Endothelial cell of umbilical vein (primary cell): ENCODE measurements at regions not wholly inside any gene's neighbourhood (a gene's known extent, or its start where the extent isn't known, plus 50 kb on each side); places are given as distances from the start of the nearest gene placed in this dataset.

Source experiments
- BruUV-seq: library from RNA; stranded (reverse); fragments of 400-500 nt; replicated peaks from 2 replicates; lab custom pipeline; 2021; lab: Mats Ljungman, UMichigan
- CTCF ChIA-PET: fragments of 300-600, 350-600 bp; sonication (Branson Sonifier 250); formaldehyde crosslinking; loops from one replicate; lab custom pipeline; 2021; ENCODE audit warnings: antibody characterized with exemption, inconsistent platforms; lab: Charles Lee
- POLR2A ChIA-PET: fragments of 300-600, 350-600 bp; sonication (Branson Sonifier 250); formaldehyde crosslinking; loops from one replicate; lab custom pipeline; 2021; ENCODE audit warnings: antibody characterized with exemption, inconsistent platforms; lab: Charles Lee
- DNase-seq: peaks from one replicate; pipeline ENCODE4 v3.0.0-alpha.2; 2011; ENCODE audit warnings: low read depth, low spot score
- FAIRE-seq: peaks from 2 replicates; lab custom pipeline; 2011; peaks lifted over from hg19 to GRCh38; lab: Jason Lieb, UNC
- H2AFZ ChIP-seq: 2 replicates; pipeline ENCODE4 v1.6.0; 2012; ENCODE audit warnings: low read depth, low read length, control low read depth, inconsistent platforms
- H3K27ac ChIP-seq: 2 replicates; pipeline ENCODE4 v1.5.1; 2011; ENCODE audit warnings: low read depth, mild to moderate bottlenecking, control low read depth, low read length, moderate library complexity; ENCODE audit not compliant: insufficient read depth
- H3K27me3 ChIP-seq, 2 experiments: 2 replicates each; pipeline versions ENCODE4 v1.6.0 to v1.6.1; 2011; ENCODE audit warnings: low read length in 2 of 2, mixed read lengths in 1 of 2; ENCODE audit not compliant: control insufficient read depth in 2 of 2, insufficient read depth in 2 of 2
- H3K36me3 ChIP-seq, 2 experiments: 2 replicates in 1 of 2; 3 replicates in 1 of 2; pipeline ENCODE4 v1.5.1; 2011; ENCODE audit warnings: low read length in 2 of 2, mild to moderate bottlenecking in 1 of 2, moderate library complexity in 1 of 2; ENCODE audit not compliant: control insufficient read depth in 2 of 2, insufficient read depth in 2 of 2; ENCODE audit errors: extremely low read depth in 1 of 2
- H3K4me1 ChIP-seq: 3 replicates; pipeline ENCODE4 v1.5.1; 2011; ENCODE audit warnings: mild to moderate bottlenecking, low read length; ENCODE audit not compliant: control insufficient read depth, insufficient read depth; ENCODE audit errors: extremely low read depth
- H3K4me2 ChIP-seq: 2 replicates; pipeline ENCODE4 v1.6.1; 2011; ENCODE audit warnings: low read length, control low read depth, mixed read lengths; ENCODE audit not compliant: insufficient read depth
- H3K4me3 ChIP-seq, 3 experiments: fragments of 200-600 bp in 1 of 3; sonication (generic), shearing (Covaris generic) in 1 of 3; replicated peaks in 1 of 3; 2 replicates each; pipeline ENCODE4 v1.5.1; 2011 to 2016; ENCODE audit warnings: control low read depth in 3 of 3, low read length in 3 of 3, mild to moderate bottlenecking in 2 of 3, inconsistent platforms in 1 of 3, low read depth in 1 of 3, moderate library complexity in 1 of 3; ENCODE audit not compliant: insufficient read depth in 1 of 3
- H3K79me2 ChIP-seq: 2 replicates; pipeline ENCODE4 v1.6.0; 2012; ENCODE audit warnings: low read length, inconsistent platforms; ENCODE audit not compliant: control insufficient read depth, insufficient read depth
- H3K9ac ChIP-seq: replicated peaks from 2 replicates; pipeline ENCODE3; 2011; ENCODE audit warnings: low read length, control low read depth; ENCODE audit not compliant: insufficient read depth; ENCODE audit errors: extremely low read depth
- H3K9me1 ChIP-seq: replicated peaks from 3 replicates; pipeline ENCODE4 v1.6.0; 2011; ENCODE audit warnings: mild to moderate bottlenecking, low read length; ENCODE audit not compliant: control insufficient read depth, insufficient read depth; ENCODE audit errors: extremely low read depth
- H3K9me3 ChIP-seq: replicated peaks from 2 replicates; pipeline ENCODE4 v1.5.1; 2012; ENCODE audit warnings: low read length, inconsistent platforms; ENCODE audit not compliant: control insufficient read depth, insufficient read depth
- H4K20me1 ChIP-seq: replicated peaks from 2 replicates; pipeline ENCODE3; 2011; ENCODE audit warnings: mild to moderate bottlenecking, low read length; ENCODE audit not compliant: control insufficient read depth, insufficient read depth; ENCODE audit errors: extremely low read depth
- EZH2 ChIP-seq: IDR thresholded peaks from 2 replicates; pipeline ENCODE4 v1.6.1; 2012; ENCODE audit warnings: borderline replicate concordance, low read depth, mild to moderate bottlenecking, moderate library complexity, low read length, inconsistent platforms; ENCODE audit not compliant: severe bottlenecking
- FOS ChIP-seq: IDR thresholded peaks from 2 replicates; pipeline ENCODE4 v1.6.1; 2011; ENCODE audit warnings: mild to moderate bottlenecking, low read length, moderate library complexity, borderline replicate concordance; ENCODE audit not compliant: insufficient read depth
- GATA2 ChIP-seq: IDR thresholded peaks from 2 replicates; pipeline ENCODE4 v1.7.0; 2011; ENCODE audit warnings: low read depth, mild to moderate bottlenecking, moderate library complexity, mixed read lengths, low read length; ENCODE audit not compliant: insufficient read length, insufficient read depth
- JUN ChIP-seq: IDR thresholded peaks from 2 replicates; pipeline ENCODE4 v1.6.1; 2011; ENCODE audit warnings: borderline replicate concordance, low read depth; ENCODE audit not compliant: insufficient read length, insufficient read depth
- MYC ChIP-seq: IDR thresholded peaks from one replicate; pipeline ENCODE4 v1.6.1; 2011; ENCODE audit warnings: mild to moderate bottlenecking, low read depth, low read length
- POLR2A ChIP-seq: IDR thresholded peaks from 2 replicates; pipeline ENCODE4 v1.6.1; 2012; ENCODE audit warnings: low read depth, mild to moderate bottlenecking, control low read depth, low read length
- POLR2AphosphoS5 ChIP-seq: IDR thresholded peaks from 2 replicates; pipeline ENCODE4 v1.6.1; 2012; ENCODE audit warnings: low read depth, mild to moderate bottlenecking, control low read depth, low read length, moderate library complexity; ENCODE audit not compliant: insufficient read depth
- dilution Hi-C: fragments of 300-500 bp; cut with MboI; formaldehyde crosslinking; loops from one replicate; pipeline ENCODE4 v1.15.0; 2019; ENCODE audit warnings: low sequenced_read_pairs; ENCODE audit not compliant: extremely low pct_ligation_motif_present
- intact Hi-C: fragments of 100-400 bp; cut with micrococcal nuclease; formaldehyde crosslinking; loops from one replicate; pipeline ENCODE4 v1.10.0; 2022
- TF ChIP-seq, protein P1 (sequence below): IDR thresholded peaks from 2 replicates; pipeline ENCODE4 v1.6.1; 2011; ENCODE audit not compliant: insufficient read depth, insufficient read length
- TF ChIP-seq, protein P2 (sequence below), 2 donors: IDR thresholded peaks; 1 replicate in 1 of 2; 2 replicates in 1 of 2; pipeline ENCODE4 v1.5.1; 2011; ENCODE audit warnings: low read length in 2 of 2, mild to moderate bottlenecking in 2 of 2, moderate library complexity in 2 of 2, control low read depth in 1 of 2, inconsistent platforms in 1 of 2, low read depth in 1 of 2; ENCODE audit not compliant: insufficient read depth in 1 of 2; ENCODE audit errors: extremely low read depth in 1 of 2

DNA sequence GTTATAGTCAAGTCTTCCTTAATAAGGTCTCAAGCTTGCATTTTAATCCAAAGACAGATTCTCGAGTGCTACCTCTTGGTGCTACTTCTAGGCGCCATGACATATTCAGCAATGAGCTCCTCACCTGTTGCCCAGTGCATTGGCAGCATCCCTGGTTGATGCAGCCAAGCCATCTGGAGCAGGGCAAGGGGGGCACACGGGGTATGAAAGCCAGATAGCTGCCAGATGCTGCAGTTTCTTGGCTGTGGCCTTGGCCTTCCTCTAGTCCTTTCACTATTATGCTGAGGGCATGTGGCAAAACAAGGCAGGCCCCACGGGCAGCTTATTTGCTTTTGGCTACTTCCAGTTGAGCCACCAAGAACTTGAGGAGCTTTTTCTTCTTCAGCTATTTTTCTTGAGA lies 168.6 kb upstream of the PGRMC2 start:
- Histone ChIP-seq H4K20me1 (no peaks in the 10 kb centered on the region), H3K79me2 (no peaks in the 10 kb centered on the region), H3K36me3 (no peaks in the 10 kb centered on the region), H3K4me2 (no peak overlapping the region), H3K4me3 (no peak overlapping the region), H3K9me1 (no peaks in the 10 kb centered on the region), H3K27ac (no peak overlapping the region), H3K9me3 (no peaks in the 10 kb centered on the region), H3K4me1 (peaks cover 22% of the 10 kb centered on the region), H3K27me3 (no peaks in the 10 kb centered on the region), H2AFZ (no peak overlapping the region), H3K9ac (no peak overlapping the region)
- ChIA-PET POLR2A (interaction anchor here (0.6 kb wide), 1 partner anchor 68 kb away, joined by 3 read pairs; no protein-coding TSS in a partner anchor), CTCF (interaction anchor here (0.8 to 4.9 kb wide), 7 partner anchors 12 to 354 kb away, joined by 3 to 60 read pairs (median 30); partner anchors contain the start of gene JADE1)
- no TSS peak for BruUV-seq
- FAIRE-seq: no peak
- DNase-seq: no peak
- dilution Hi-C loops: no loop called here
- intact Hi-C loops: no loop called here
- no peak for TF ChIP-seq FOS
- TF ChIP-seq GATA2: no peak
- no peak for TF ChIP-seq POLR2A
- no peak for TF ChIP-seq JUN
- TF ChIP-seq POLR2AphosphoS5: no peak
- TF ChIP-seq, protein P1, sequence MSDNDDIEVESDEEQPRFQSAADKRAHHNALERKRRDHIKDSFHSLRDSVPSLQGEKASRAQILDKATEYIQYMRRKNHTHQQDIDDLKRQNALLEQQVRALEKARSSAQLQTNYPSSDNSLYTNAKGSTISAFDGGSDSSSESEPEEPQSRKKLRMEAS: no peak
- TF ChIP-seq EZH2: no peak
- TF ChIP-seq MYC: no peak
- TF ChIP-seq, protein P2, sequence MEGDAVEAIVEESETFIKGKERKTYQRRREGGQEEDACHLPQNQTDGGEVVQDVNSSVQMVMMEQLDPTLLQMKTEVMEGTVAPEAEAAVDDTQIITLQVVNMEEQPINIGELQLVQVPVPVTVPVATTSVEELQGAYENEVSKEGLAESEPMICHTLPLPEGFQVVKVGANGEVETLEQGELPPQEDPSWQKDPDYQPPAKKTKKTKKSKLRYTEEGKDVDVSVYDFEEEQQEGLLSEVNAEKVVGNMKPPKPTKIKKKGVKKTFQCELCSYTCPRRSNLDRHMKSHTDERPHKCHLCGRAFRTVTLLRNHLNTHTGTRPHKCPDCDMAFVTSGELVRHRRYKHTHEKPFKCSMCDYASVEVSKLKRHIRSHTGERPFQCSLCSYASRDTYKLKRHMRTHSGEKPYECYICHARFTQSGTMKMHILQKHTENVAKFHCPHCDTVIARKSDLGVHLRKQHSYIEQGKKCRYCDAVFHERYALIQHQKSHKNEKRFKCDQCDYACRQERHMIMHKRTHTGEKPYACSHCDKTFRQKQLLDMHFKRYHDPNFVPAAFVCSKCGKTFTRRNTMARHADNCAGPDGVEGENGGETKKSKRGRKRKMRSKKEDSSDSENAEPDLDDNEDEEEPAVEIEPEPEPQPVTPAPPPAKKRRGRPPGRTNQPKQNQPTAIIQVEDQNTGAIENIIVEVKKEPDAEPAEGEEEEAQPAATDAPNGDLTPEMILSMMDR (IDR thresholded peaks at IDR 0.05; ENCODE audit: extremely low read depth in 1 of 2, insufficient read depth in 1 of 2, low read depth in 1 of 2, low read length in 2 of 2): no peak
